ENCODE measurements at regions not wholly inside any gene's neighbourhood (a gene's known extent, or its start where the extent isn't known, plus 50 kb on each side); places are given as distances from the start of the nearest gene placed in this dataset.
"Not testable (repeated sequence)": the region's sequence is repeated elsewhere in the genome, so short reads cannot be mapped to it uniquely, and the experiment has no call there.

GRCh38 chr2:83196225-83196624 lies 1262.9 kb downstream of the SUCLG1 start:
- intact Hi-C loops (cut with micrococcal nuclease) = no loop called here

GRCh38 chr2:83191316-83191715 lies 1267.8 kb downstream of the SUCLG1 start:
- intact Hi-C loops (cut with micrococcal nuclease) = no loop called here

- intact Hi-C loops (cut with micrococcal nuclease) = no loop called here
Observed at GRCh38 chr2:83186105-83186760, 1272.8 kb downstream of the SUCLG1 start.

- intact Hi-C loops (cut with micrococcal nuclease) = not testable (repeated sequence)
Observed at GRCh38 chr2:83180862-83181530, 1278.1 kb downstream of the SUCLG1 start.

- intact Hi-C loops (cut with micrococcal nuclease) = no loop called here
Observed at GRCh38 chr2:83176539-83176938, 1282.5 kb downstream of the SUCLG1 start.

GRCh38 chr2:83172841-83173240 lies 1286.2 kb downstream of the SUCLG1 start:
- intact Hi-C loops (cut with micrococcal nuclease) = no loop called here

- intact Hi-C loops (cut with micrococcal nuclease) = no loop called here
Observed at GRCh38 chr2:83168377-83168776, 1290.7 kb downstream of the SUCLG1 start.

- intact Hi-C loops (cut with micrococcal nuclease) = no loop called here
Observed at GRCh38 chr2:83162421-83162820, 1296.7 kb downstream of the SUCLG1 start.

GRCh38 chr2:83160571-83160970 lies 1298.5 kb downstream of the SUCLG1 start:
- intact Hi-C loops (cut with micrococcal nuclease) = no loop called here

- intact Hi-C loops (cut with micrococcal nuclease) = no loop called here
Observed at GRCh38 chr2:83155826-83156225, 1303.3 kb downstream of the SUCLG1 start.

- intact Hi-C loops (cut with micrococcal nuclease) = no loop called here
Observed at GRCh38 chr2:83143946-83144345, 1315.1 kb downstream of the SUCLG1 start.

- intact Hi-C loops (cut with micrococcal nuclease) = no loop called here
Observed at GRCh38 chr2:83142934-83143333, 1316.1 kb downstream of the SUCLG1 start.

- intact Hi-C loops (cut with micrococcal nuclease) = no loop called here
Observed at GRCh38 chr2:83115606-83116005, 1343.5 kb downstream of the SUCLG1 start.

- intact Hi-C loops (cut with micrococcal nuclease) = no loop called here
Observed at GRCh38 chr2:83115155-83115554, 1343.9 kb downstream of the SUCLG1 start.

- intact Hi-C loops (cut with micrococcal nuclease) = no loop called here
Observed at GRCh38 chr2:83113953-83114352, 1345.1 kb downstream of the SUCLG1 start.

GRCh38 chr2:83112858-83113257 lies 1346.2 kb downstream of the SUCLG1 start:
- intact Hi-C loops (cut with micrococcal nuclease) = no loop called here

GRCh38 chr2:83109284-83109683 lies 1349.8 kb downstream of the SUCLG1 start:
- intact Hi-C loops (cut with micrococcal nuclease) = no loop called here

- intact Hi-C loops (cut with micrococcal nuclease) = no loop called here
Observed at GRCh38 chr2:83106853-83107252, 1352.2 kb downstream of the SUCLG1 start.

GRCh38 chr2:83104202-83104601 lies 1354.9 kb downstream of the SUCLG1 start:
- intact Hi-C loops (cut with micrococcal nuclease) = no loop called here

- intact Hi-C loops (cut with micrococcal nuclease) = no loop called here
Observed at GRCh38 chr2:83103613-83104012, 1355.5 kb downstream of the SUCLG1 start.

- intact Hi-C loops (cut with micrococcal nuclease) = not testable (repeated sequence)
Observed at GRCh38 chr2:83089051-83089450, 1370.0 kb downstream of the SUCLG1 start.

GRCh38 chr2:83085869-83086268 lies 1373.2 kb downstream of the SUCLG1 start:
- intact Hi-C loops (cut with micrococcal nuclease) = no loop called here
